ENCODE measurements at regions not wholly inside any gene's neighbourhood (a gene's known extent, or its start where the extent isn't known, plus 50 kb on each side); places are given as distances from the start of the nearest gene placed in this dataset.
"Not testable (repeated sequence)": the region's sequence is repeated elsewhere in the genome, so short reads cannot be mapped to it uniquely, and the experiment has no call there.

GRCh38 chr5:135153259-135153658 lies 119.2 kb upstream of the PITX1 start:
- no peak overlapping the region for H2BK12ac ChIP-seq (ENCODE audit: low read length)
- H2AK5ac ChIP-seq (ENCODE audit: low read length), result no peak overlapping the region
- no peak overlapping the region for H3K18ac ChIP-seq (ENCODE audit: low read length)

GRCh38 chr5:135151660-135152059 lies 117.6 kb upstream of the PITX1 start:
- not testable (repeated sequence) for H3K4me3 ChIP-seq (ENCODE audit: low read depth, low read length); H3K79me1 ChIP-seq (ENCODE audit: low read length); H2BK12ac ChIP-seq (ENCODE audit: low read length); DNase-seq; H3K27me3 ChIP-seq (ENCODE audit: insufficient read depth, low read length); H4K12ac ChIP-seq (ENCODE audit: low read depth, low read length); H4K8ac ChIP-seq (ENCODE audit: low read depth, low read length); H2AFZ ChIP-seq (ENCODE audit: insufficient read depth, low read length, poor library complexity); H3K4me2 ChIP-seq (ENCODE audit: low read length); H3K9ac ChIP-seq (ENCODE audit: low read length); H2BK120ac ChIP-seq (ENCODE audit: insufficient read depth, low read length, poor library complexity); H2AK5ac ChIP-seq (ENCODE audit: low read length); H3K4me1 ChIP-seq (ENCODE audit: control insufficient read depth in 1 of 2, insufficient read depth in 2 of 2, low read length in 2 of 2); H3K79me2 ChIP-seq (ENCODE audit: control insufficient read depth, insufficient read depth, low read length, poor library complexity); H3K14ac ChIP-seq (ENCODE audit: low read length); H3K36me3 ChIP-seq (ENCODE audit: control insufficient read depth in 1 of 2, insufficient read depth in 2 of 2, low read length in 2 of 2); H3K18ac ChIP-seq (ENCODE audit: low read length); H3K4ac ChIP-seq (ENCODE audit: low read depth, low read length); H2BK5ac ChIP-seq (ENCODE audit: low read depth, low read length, poor library complexity); H4K91ac ChIP-seq (ENCODE audit: low read depth, low read length); H3K23ac ChIP-seq (ENCODE audit: low read length); H3K27ac ChIP-seq (ENCODE audit: low read depth, low read length)
- peaks cover 14% of the 10 kb centered on the region for H3K9me3 ChIP-seq (ENCODE audit: insufficient read depth, low read depth, low read length)
- WGBS (ENCODE audit: extremely low coverage, insufficient coverage, insufficient read length), result no CpG with 5 or more reads among the region's 3 CpGs

More at GRCh38 chr5:135153259-135153658, 119.2 kb upstream of the PITX1 start:
- H2BK5ac ChIP-seq (ENCODE audit: low read depth, low read length, poor library complexity), result no peak overlapping the region
- no peak overlapping the region for H2BK120ac ChIP-seq (ENCODE audit: insufficient read depth, low read length, poor library complexity)
- H4K91ac ChIP-seq (ENCODE audit: low read depth, low read length), result no peak overlapping the region
- H2AFZ ChIP-seq (ENCODE audit: insufficient read depth, low read length, poor library complexity), result no peak overlapping the region
- H3K4me1 ChIP-seq (ENCODE audit: control insufficient read depth in 1 of 2, insufficient read depth in 2 of 2, low read length in 2 of 2), result no peaks in the 10 kb centered on the region
- no peak overlapping the region for H3K23ac ChIP-seq (ENCODE audit: low read length)
- H4K12ac ChIP-seq (ENCODE audit: low read depth, low read length), result no peak overlapping the region
- no peak overlapping the region for H4K8ac ChIP-seq (ENCODE audit: low read depth, low read length)
- H3K4me3 ChIP-seq (ENCODE audit: low read depth, low read length), result no peak overlapping the region
- H3K36me3 ChIP-seq (ENCODE audit: control insufficient read depth in 1 of 2, insufficient read depth in 2 of 2, low read length in 2 of 2), result no peaks in the 10 kb centered on the region
- no peak overlapping the region for H3K27ac ChIP-seq (ENCODE audit: low read depth, low read length)
- no peaks in the 10 kb centered on the region for H3K79me1 ChIP-seq (ENCODE audit: low read length)
- WGBS (ENCODE audit: extremely low coverage, insufficient coverage, insufficient read length), result no CpG with 5 or more reads among the region's 4 CpGs
- H3K14ac ChIP-seq (ENCODE audit: low read length), result no peak overlapping the region
- no peak for DNase-seq
- peaks cover 11% of the 10 kb centered on the region for H3K9me3 ChIP-seq (ENCODE audit: insufficient read depth, low read depth, low read length)
- no peak overlapping the region for H3K4ac ChIP-seq (ENCODE audit: low read depth, low read length)
- H3K79me2 ChIP-seq (ENCODE audit: control insufficient read depth, insufficient read depth, low read length, poor library complexity), result no peaks in the 10 kb centered on the region
- no peaks in the 10 kb centered on the region for H3K27me3 ChIP-seq (ENCODE audit: insufficient read depth, low read length)
- H3K9ac ChIP-seq (ENCODE audit: low read length), result no peak overlapping the region
- no peak overlapping the region for H3K4me2 ChIP-seq (ENCODE audit: low read length)

- no peak overlapping the region for H2BK120ac ChIP-seq (ENCODE audit: insufficient read depth, low read length, poor library complexity)
- H3K79me2 ChIP-seq (ENCODE audit: control insufficient read depth, insufficient read depth, low read length, poor library complexity), result no peaks in the 10 kb centered on the region
- H4K8ac ChIP-seq (ENCODE audit: low read depth, low read length), result no peak overlapping the region
- no peaks in the 10 kb centered on the region for H3K27me3 ChIP-seq (ENCODE audit: insufficient read depth, low read length)
- no peak overlapping the region for H4K12ac ChIP-seq (ENCODE audit: low read depth, low read length)
- no peak overlapping the region for H4K91ac ChIP-seq (ENCODE audit: low read depth, low read length)
- H3K4me3 ChIP-seq (ENCODE audit: low read depth, low read length), result no peak overlapping the region
- no peak overlapping the region for H2BK12ac ChIP-seq (ENCODE audit: low read length)
- no peaks in the 10 kb centered on the region for H3K4me1 ChIP-seq (ENCODE audit: control insufficient read depth in 1 of 2, insufficient read depth in 2 of 2, low read length in 2 of 2)
- peaks cover 12% of the 10 kb centered on the region for H3K9me3 ChIP-seq (ENCODE audit: insufficient read depth, low read depth, low read length)
- no peaks in the 10 kb centered on the region for H3K79me1 ChIP-seq (ENCODE audit: low read length)
- H3K36me3 ChIP-seq (ENCODE audit: control insufficient read depth in 1 of 2, insufficient read depth in 2 of 2, low read length in 2 of 2), result no peaks in the 10 kb centered on the region
- no peak overlapping the region for H3K27ac ChIP-seq (ENCODE audit: low read depth, low read length)
- H3K18ac ChIP-seq (ENCODE audit: low read length), result no peak overlapping the region
- no peak overlapping the region for H2AFZ ChIP-seq (ENCODE audit: insufficient read depth, low read length, poor library complexity)
- no peak overlapping the region for H3K9ac ChIP-seq (ENCODE audit: low read length)
- no peak overlapping the region for H3K4me2 ChIP-seq (ENCODE audit: low read length)
- H2BK5ac ChIP-seq (ENCODE audit: low read depth, low read length, poor library complexity), result no peak overlapping the region
- no CpG with 5 or more reads among the region's 5 CpGs for WGBS (ENCODE audit: extremely low coverage, insufficient coverage, insufficient read length)
- no peak overlapping the region for H3K4ac ChIP-seq (ENCODE audit: low read depth, low read length)
- H3K23ac ChIP-seq (ENCODE audit: low read length), result no peak overlapping the region
- DNase-seq, result no peak
- H2AK5ac ChIP-seq (ENCODE audit: low read length), result no peak overlapping the region
- H3K14ac ChIP-seq (ENCODE audit: low read length), result no peak overlapping the region
These were observed 117.2 kb upstream of the PITX1 start for GRCh38 chr5:135151256-135151655.

GRCh38 chr5:135150767-135151166 lies 116.7 kb upstream of the PITX1 start:
- Histone ChIP-seq H2BK120ac (ENCODE audit: insufficient read depth, low read length, poor library complexity) (no peak overlapping the region), H3K4me1 (ENCODE audit: control insufficient read depth in 1 of 2, insufficient read depth in 2 of 2, low read length in 2 of 2) (no peaks in the 10 kb centered on the region), H2AK5ac (ENCODE audit: low read length) (no peak overlapping the region), H3K79me1 (ENCODE audit: low read length) (no peaks in the 10 kb centered on the region), H3K14ac (ENCODE audit: low read length) (no peak overlapping the region), H2BK5ac (ENCODE audit: low read depth, low read length, poor library complexity) (no peak overlapping the region), H3K36me3 (ENCODE audit: control insufficient read depth in 1 of 2, insufficient read depth in 2 of 2, low read length in 2 of 2) (no peaks in the 10 kb centered on the region), H3K9ac (ENCODE audit: low read length) (no peak overlapping the region), H3K23ac (ENCODE audit: low read length) (no peak overlapping the region), H4K91ac (ENCODE audit: low read depth, low read length) (no peak overlapping the region), H2AFZ (ENCODE audit: insufficient read depth, low read length, poor library complexity) (no peak overlapping the region), H3K79me2 (ENCODE audit: control insufficient read depth, insufficient read depth, low read length, poor library complexity) (no peaks in the 10 kb centered on the region), H3K4ac (ENCODE audit: low read depth, low read length) (no peak overlapping the region), H3K4me2 (ENCODE audit: low read length) (no peak overlapping the region), H3K18ac (ENCODE audit: low read length) (no peak overlapping the region), H3K9me3 (ENCODE audit: insufficient read depth, low read depth, low read length) (peaks cover 11% of the 10 kb centered on the region), H3K27ac (ENCODE audit: low read depth, low read length) (no peak overlapping the region), H4K12ac (ENCODE audit: low read depth, low read length) (no peak overlapping the region), H2BK12ac (ENCODE audit: low read length) (no peak overlapping the region), H3K4me3 (ENCODE audit: low read depth, low read length) (no peak overlapping the region), H4K8ac (ENCODE audit: low read depth, low read length) (no peak overlapping the region), H3K27me3 (ENCODE audit: insufficient read depth, low read length) (no peaks in the 10 kb centered on the region)
- no CpG with 5 or more reads among the region's 4 CpGs for WGBS (ENCODE audit: extremely low coverage, insufficient coverage, insufficient read length)
- no peak for DNase-seq
